NCI-H510A treated with DMSO at 0.1 percent for 48 hours (cell line): ENCODE measurements at regions not wholly inside any gene's neighbourhood (a gene's known extent, or its start where the extent isn't known, plus 50 kb on each side); places are given as distances from the start of the nearest gene placed in this dataset.
"Not testable (repeated sequence)": the region's sequence is repeated elsewhere in the genome, so short reads cannot be mapped to it uniquely, and the experiment has no call there.

ENCODE experiments used
- DNase-seq: peaks from one replicate; lab custom pipeline; 2025; lab: John Stamatoyannopoulos, UW

- no peak for DNase-seq
These were observed 121.5 kb upstream of the PDE1A start for GRCh38 chr2:182548031-182548950.

- no peak for DNase-seq
These were observed 123.4 kb upstream of the PDE1A start for GRCh38 chr2:182550234-182550633.

- DNase-seq: not testable (repeated sequence)
These were observed 125.4 kb upstream of the PDE1A start for GRCh38 chr2:182552232-182552631.

DNA sequence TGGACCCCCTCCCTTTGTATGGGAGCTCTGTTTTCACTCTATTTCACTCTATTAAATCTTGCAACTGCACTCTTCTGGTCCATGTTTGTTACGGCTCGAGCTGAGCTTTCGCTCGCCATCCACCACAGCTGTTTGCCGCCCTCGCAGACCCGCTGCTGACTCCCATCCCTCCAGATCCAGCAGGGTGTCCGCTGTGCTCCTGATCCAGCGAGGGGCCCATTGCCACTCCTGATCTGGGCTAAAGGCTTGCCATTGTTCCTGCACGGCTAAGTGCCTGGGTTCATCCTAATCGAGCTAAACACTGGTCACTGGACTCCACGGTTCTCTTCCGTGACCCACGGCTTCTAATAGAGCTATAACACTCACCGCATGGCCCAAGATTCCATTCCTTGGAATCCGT, 125.9 kb upstream of the PDE1A start:
- not testable (repeated sequence) for DNase-seq

GRCh38 chr2:182553483-182553882, 126.6 kb upstream of the PDE1A start:
- no peak for DNase-seq

DNA sequence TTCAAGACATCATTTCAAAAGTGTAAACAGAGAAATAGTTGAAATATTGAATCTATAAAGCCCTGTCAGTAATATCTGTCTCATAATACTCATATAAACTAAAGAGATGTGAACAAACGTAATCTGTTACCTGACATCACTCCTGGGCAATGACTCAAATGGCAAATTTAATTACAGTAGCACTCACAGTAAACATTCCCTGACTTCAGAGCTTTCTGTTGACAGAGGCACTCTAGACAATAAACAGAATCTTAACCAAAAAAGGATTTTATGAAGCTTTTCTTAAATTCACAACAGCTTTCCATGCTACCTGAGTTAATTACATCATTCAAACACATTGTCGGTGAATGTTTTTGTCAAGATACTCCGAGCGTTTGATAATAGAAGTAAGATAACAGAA, 128.1 kb upstream of the PDE1A start:
- DNase-seq: peak; percentile 37

DNA sequence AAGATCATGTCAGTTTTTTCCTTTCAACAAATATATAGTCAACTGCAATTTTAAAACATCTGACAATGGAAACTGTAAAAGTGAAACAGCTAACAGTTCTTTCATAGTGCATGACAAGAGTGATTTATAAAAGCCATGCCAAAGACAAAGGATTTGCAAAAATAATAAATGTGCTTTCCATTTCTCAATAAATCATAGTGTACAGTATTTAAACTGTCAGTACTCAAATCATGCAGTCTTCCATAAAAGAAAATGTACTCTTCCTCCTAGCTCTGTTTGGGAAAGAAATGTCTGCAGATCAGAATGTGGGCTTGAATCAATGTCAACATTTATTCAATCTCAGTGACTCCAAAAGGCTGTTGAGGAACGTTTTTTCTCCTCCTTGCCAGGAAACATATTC, 131.7 kb upstream of the PDE1A start:
- no peak for DNase-seq

- no peak for DNase-seq
These were observed 132.8 kb upstream of the PDE1A start for GRCh38 chr2:182559623-182560022.

DNA sequence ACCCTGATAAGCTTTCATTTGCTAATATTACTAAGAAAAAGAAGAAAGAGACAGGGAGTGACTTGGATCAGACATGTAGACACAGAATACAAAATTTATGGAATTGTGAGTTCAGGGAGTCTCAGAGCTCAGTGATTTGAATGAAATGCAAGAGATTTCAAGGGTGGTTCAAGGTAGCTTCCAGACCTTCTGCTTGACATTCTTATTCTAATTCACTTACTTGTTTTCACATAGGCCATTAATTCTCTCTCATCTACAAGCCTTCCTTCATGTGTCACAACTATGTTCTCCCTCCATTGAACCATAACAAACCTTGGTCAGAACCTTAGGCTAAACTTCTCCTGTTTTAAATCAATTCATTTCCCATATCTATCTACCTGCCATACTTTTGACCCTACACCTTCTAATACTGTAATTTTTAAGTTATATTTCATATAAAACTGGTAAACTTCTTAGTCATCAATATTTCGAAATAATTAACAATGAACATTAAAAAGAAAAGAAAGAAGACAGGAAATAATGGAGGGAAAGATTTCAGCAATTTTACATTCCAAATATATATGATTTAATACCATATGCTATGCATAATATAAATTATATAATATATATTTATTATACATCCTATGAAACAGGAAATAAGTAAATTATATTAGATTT, 139.2 kb upstream of the PDE1A start:
- no peak for DNase-seq

GRCh38 chr2:182573553-182573952, 142.5 kb upstream of the DNAJC10 start:
- DNase-seq: no peak

GRCh38 chr2:182577816-182578215, 138.2 kb upstream of the DNAJC10 start:
- no peak for DNase-seq

DNA sequence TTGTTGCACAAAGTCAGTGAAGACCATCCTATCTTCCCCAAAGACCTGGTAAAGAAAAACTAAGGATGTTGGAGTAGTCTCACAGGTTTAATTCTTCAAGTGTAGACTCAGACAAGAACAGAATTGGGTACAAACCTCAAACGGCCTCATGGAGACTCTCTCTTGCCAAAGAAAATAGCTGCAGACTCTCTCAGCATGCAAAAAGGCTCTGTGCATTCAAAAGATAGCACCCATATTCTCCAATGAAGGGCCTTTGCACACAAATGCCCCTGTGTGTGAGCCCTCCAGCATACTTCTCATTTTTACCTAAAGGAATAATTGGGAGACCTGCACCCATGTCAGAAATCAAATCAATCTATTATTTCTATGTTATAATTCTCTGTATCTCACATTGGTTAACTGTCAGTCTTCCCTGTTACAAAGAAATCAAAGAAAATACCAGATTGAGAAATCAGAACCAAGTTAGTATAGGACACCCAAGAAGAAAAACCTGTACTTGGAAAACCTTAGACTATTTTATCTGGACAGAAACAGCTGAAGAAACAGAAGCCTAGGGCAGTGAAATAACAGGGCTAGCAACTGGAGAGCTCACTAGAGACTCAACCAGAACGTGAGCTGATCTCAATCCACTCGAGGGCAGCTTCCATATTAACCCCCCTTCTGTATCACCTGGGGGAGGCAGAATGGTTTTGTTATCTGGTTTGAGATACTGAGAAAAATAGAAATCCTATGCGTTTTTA, 134.7 kb upstream of the DNAJC10 start:
- peak; percentile 41 for DNase-seq

GRCh38 chr2:182584462-182584861, 131.6 kb upstream of the DNAJC10 start:
- no peak for DNase-seq

DNA sequence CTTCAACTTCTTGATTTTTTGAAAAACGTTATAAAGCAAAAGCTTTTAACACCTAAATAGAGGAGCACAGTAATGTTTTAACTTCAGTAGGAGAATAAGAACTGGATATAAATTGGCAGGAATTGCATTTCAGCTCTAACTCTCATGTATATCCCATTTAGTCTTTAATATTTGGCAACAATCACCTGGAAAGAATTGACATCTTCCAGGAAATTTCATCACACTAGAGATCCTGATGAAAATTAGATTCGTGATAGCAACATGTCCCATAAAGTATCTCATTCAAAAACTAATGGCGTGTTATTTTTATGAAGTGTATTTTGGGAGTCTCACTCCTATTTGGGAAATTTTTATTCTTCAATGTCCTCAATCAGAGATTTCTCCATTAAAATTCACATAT, 131.1 kb upstream of the DNAJC10 start:
- no peak for DNase-seq

- DNase-seq: no peak
These were observed 130.6 kb upstream of the DNAJC10 start for GRCh38 chr2:182585430-182585829.

- no peak for DNase-seq
These were observed 129.6 kb upstream of the DNAJC10 start for GRCh38 chr2:182586426-182586825.

GRCh38 chr2:182587831-182588230, 128.2 kb upstream of the DNAJC10 start:
- DNase-seq: no peak

DNA sequence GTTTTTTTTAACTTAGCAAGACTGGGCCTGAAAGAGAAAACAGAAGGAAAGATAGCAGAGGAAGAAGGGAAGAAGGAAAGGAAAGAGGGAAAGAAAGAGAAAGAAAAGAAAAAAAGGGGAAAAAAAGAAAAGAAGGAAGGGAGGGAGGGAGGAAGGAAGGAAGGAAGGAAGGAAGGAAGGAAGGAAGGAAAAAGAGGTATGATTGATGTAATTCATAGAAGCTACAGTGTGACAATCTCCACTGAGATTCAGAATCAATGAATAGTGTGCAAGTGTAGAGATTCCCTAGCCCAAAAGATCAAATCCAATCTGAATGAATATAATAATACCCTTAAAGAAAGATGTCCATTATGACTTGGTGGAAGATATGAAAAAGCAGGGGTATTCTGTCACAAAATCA, 126.9 kb upstream of the DNAJC10 start:
- no peak for DNase-seq

GRCh38 chr2:182591774-182592173, 124.3 kb upstream of the DNAJC10 start:
- DNase-seq: no peak

DNA sequence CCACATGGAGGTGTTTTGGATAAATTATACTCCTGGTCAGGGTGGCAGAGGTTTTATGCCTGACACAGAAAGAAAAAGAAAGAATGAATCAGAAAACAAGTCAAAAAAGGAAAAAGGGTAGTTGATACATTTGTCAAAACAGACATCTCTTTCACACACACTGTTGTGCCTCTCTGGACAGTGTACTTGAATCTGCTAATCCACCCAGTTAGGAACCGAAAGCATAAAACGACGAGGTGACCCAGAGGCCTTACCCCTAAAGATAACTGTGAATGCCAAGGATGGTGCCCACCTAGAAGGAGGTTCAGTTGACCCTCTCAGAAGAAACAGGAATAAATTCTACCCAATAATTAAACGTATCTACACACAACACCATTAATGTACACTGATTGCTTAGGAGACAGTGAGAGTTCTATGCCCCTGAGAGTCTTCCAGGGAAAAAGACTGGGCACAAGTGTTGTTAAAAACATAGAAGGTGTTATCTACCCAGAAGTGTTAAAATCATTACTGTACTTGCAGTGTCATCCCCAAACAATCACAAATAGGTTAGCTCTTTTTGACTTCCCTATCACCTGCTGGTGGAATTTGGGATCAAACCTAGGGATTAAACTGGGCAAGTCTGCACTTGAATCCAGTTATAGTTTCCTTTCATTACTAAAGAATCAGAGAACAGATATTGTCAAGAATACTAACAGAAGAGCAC, 123.2 kb upstream of the DNAJC10 start:
- no peak for DNase-seq

- DNase-seq: no peak
These were observed 122.6 kb upstream of the DNAJC10 start for GRCh38 chr2:182593394-182593975.

DNA sequence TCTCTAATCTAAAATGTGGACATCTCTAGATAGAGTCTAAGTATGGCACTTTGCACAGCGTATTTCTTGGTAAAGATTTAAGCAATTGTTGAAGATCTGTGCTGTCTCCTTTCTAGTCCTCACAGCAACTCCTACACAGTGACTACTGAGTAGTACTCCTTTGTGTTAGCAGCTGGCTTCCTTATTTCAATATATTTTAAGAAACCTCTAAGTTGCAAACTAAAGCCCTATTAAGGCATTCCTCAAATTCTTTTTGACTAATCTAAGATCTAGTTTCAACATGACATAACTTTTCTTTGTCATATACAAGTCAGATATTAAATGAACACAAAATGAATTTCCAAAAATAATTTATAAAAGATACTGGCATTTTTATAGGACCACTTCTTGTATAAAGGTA, 121.8 kb upstream of the DNAJC10 start:
- DNase-seq: no peak
